RWPE1 (cell line): ENCODE measurements at regions not wholly inside any gene's neighbourhood (a gene's known extent, or its start where the extent isn't known, plus 50 kb on each side); places are given as distances from the start of the nearest gene placed in this dataset.

Experiments
- CTCF ChIA-PET: fragments of 350-600 bp; sonication (Branson Sonifier 250); formaldehyde crosslinking; extraction: SDS; loops from one replicate; lab custom pipeline; 2021; lab: Yijun Ruan, JAX
- POLR2A ChIA-PET: fragments of 400-600 bp; formaldehyde crosslinking; extraction: SDS; loops from one replicate; lab custom pipeline; 2020; ENCODE audit warnings: antibody characterized with exemption; ENCODE audit not compliant: low non-redundant PET; lab: Yijun Ruan, JAX
- DNase-seq: peaks from one replicate; pipeline ENCODE4 v3.0.0; 2012; ENCODE audit warnings: low spot score
- H3K27ac ChIP-seq: fragments of 450-650 bp; 2 replicates; pipeline ENCODE4 v1.5.1; 2017
- TF ChIP-seq, protein P1 (sequence below): fragments of 450-650 bp; conservative IDR thresholded peaks from 2 replicates; pipeline ENCODE4 v1.5.1; 2017; ENCODE audit warnings: low read depth, mild to moderate bottlenecking

DNA sequence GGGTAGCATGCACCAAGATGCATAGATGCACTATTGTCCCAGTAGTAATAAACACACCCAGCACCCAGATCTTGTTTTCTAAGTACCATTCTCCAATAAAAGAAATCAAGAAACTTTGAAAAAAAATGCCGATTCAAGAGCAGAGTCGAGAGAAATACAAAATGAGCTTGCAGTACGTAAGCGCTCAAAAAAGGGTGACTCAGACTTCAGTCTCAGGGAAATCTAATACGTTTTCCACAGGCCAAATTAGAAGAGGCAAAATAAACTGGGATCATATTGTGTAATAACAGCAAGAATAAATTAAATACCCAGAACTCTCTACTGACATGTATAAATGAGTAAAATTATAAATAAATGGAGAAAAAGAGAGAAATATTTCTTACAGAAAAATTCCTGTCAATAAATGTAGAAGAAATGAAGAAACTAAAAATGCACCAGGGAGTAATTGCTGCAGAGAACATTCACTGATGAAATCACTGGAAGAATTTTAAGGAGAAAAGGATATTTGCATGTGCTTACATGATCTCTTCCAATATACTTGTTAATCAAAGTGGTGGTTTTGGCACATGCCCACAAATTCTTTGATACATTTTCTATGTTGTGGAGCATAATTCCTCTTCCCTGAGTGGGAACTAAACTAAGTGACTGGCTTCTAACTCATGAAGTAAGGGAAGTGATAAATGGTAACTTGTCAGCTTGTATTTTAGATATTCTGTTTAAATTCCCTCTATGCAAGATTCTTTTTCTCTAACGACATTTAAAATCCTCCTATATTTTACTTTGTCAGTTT lies 567.6 kb upstream of the ADAMTS16 start:
- no peak for DNase-seq
- TF ChIP-seq, protein P1, sequence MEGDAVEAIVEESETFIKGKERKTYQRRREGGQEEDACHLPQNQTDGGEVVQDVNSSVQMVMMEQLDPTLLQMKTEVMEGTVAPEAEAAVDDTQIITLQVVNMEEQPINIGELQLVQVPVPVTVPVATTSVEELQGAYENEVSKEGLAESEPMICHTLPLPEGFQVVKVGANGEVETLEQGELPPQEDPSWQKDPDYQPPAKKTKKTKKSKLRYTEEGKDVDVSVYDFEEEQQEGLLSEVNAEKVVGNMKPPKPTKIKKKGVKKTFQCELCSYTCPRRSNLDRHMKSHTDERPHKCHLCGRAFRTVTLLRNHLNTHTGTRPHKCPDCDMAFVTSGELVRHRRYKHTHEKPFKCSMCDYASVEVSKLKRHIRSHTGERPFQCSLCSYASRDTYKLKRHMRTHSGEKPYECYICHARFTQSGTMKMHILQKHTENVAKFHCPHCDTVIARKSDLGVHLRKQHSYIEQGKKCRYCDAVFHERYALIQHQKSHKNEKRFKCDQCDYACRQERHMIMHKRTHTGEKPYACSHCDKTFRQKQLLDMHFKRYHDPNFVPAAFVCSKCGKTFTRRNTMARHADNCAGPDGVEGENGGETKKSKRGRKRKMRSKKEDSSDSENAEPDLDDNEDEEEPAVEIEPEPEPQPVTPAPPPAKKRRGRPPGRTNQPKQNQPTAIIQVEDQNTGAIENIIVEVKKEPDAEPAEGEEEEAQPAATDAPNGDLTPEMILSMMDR, result no peak
- ChIA-PET CTCF (no interaction called here), POLR2A (no interaction called here)
- no peak overlapping the region for H3K27ac ChIP-seq

DNA sequence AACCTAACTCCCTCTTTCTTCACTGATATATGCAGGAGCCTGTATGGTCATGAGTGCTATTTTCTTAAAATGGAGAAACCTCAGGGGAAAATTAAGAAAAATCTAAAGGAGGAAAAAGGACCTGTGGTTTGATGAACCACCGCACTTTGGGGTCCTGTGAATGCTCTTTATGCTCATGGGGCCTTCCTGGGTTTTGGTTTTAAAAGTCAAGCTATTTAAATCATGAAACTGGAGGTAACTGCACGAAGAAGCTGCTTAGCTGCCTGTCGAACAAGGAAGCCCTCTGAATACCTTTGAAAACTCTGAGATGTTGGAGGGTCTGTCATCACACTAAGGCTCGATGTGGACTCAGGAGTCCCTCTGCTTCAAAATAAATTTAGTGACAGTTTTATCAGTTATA lies 564.5 kb upstream of the ADAMTS16 start:
- TF ChIP-seq, protein P1, result no peak
- no peak overlapping the region for H3K27ac ChIP-seq
- ChIA-PET CTCF (no interaction called here), POLR2A (no interaction called here)
- no peak for DNase-seq

DNA sequence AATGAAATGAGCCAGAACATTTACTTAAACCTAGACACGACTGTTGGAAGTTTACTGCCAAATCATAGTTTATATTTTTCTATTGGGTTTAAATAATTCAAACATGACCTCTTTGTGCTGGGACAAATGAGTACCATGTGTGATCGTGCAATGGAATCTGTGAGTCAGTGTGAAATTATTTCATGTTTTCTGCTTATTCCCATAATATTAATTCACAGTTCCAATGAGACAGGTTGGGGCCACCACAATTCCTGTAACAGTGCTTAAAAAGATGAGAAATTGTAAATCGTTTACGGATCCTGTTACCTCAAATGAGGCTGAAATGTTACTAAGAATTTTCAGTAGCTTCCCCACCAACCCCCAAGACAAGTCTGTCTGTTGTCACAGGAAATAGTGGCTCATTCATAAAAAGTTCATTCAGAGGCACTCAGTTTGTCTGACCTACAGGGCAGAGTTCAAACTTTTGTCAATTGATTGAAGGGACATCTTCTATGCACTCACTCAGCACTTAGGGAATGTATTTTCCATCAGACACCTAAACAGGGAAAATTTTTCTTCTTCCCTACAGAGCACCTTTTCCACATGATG lies 563.9 kb upstream of the ADAMTS16 start:
- H3K27ac ChIP-seq, result no peak overlapping the region
- no peak for DNase-seq
- CTCF ChIA-PET, result no interaction called here
- POLR2A ChIA-PET, result no interaction called here
- TF ChIP-seq, protein P1, result no peak

DNA sequence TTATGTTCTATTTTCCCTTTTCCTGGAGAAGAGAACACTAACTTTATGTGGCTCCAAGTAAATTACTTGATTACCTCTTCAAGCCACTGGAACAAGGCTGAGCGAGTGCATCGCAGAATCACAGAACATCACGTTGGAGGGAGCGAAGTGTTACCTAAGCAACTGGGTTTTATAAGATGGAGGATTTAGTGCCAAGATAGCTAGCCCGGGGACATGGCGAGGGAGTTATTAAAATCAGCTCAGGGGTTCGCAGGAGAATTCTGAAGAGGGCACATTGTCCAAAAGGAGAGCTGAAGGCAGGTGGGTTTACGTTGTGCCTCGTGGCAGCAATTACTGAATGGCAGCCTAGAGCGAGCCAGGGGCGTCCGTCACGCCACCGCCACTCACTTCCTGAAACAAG lies 563.2 kb upstream of the ADAMTS16 start:
- H3K27ac ChIP-seq, result no peak overlapping the region
- TF ChIP-seq, protein P1, result no peak
- DNase-seq, result no peak
- ChIA-PET CTCF (no interaction called here), POLR2A (no interaction called here)

DNA sequence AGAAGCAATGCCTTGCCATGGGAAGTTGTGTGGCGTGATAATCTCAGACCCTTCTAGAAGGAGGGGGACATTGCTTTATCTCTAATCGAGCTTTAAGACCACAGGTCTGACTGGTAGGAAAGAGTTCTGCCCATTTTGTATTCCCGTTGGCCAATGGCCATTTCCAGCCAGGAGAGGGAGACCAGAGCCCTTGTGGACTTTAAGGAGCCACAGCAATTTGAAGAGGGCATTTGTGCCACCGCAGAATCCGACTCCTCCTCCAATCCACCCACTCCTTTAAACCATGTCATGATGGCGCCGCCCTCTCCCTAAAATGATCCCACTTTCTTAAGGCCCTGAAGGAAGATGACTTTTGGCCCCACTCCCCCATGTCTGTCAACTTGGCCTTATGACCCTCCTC lies 560.5 kb upstream of the ADAMTS16 start:
- CTCF ChIA-PET, result no interaction called here
- POLR2A ChIA-PET, result no interaction called here
- no peak overlapping the region for H3K27ac ChIP-seq
- TF ChIP-seq, protein P1, result no peak
- DNase-seq, result no peak

DNA sequence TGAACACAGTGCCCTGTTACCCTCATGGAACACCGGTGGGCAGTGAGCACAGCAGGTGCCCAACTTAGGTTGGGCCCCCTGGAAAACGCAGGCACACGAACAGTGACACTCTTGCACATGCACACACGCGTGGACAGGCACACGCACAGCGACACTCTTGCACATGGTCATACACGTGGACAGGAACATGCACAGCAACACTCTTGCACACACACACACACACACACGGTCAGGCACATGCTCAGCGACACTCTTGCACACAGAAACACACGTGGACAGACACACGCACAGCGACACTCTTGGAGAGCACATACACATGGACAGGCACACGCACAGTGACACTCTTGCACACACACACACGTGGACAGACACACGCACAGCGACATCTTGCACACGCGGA lies 559.4 kb upstream of the ADAMTS16 start:
- no peak overlapping the region for H3K27ac ChIP-seq
- TF ChIP-seq, protein P1, result no peak
- ChIA-PET CTCF (no interaction called here), POLR2A (no interaction called here)
- DNase-seq, result no peak
